Adrenal gland (tissue), 5 donors: ENCODE measurements at regions not wholly inside any gene's neighbourhood (a gene's known extent, or its start where the extent isn't known, plus 50 kb on each side); places are given as distances from the start of the nearest gene placed in this dataset.

ENCODE experiments used
- POLR2A ChIP-seq, 2 donors: fragments of 450-650 bp; IDR thresholded peaks; one replicate each; pipeline ENCODE4 v1.6.1; 2017; ENCODE audit warnings: antibody characterized with exemption in 2 of 2, mild to moderate bottlenecking in 2 of 2, moderate library complexity in 1 of 2
- TF ChIP-seq, protein P1 (sequence below), 6 experiments: fragments of 450-650 bp in 4 of 6; fragments of 200-600 bp in 2 of 6; sonication (generic) in 1 of 6; IDR thresholded peaks; 1 replicate in 5 of 6; 2 replicates in 1 of 6; pipeline versions ENCODE4 v1.5.1 to v1.8.0; 2016 to 2021; ENCODE audit warnings: antibody characterized with exemption in 6 of 6, mild to moderate bottlenecking in 2 of 6, moderate library complexity in 1 of 6
- donor health status: DM: no; HTN: no; CAD: no.

DNA sequence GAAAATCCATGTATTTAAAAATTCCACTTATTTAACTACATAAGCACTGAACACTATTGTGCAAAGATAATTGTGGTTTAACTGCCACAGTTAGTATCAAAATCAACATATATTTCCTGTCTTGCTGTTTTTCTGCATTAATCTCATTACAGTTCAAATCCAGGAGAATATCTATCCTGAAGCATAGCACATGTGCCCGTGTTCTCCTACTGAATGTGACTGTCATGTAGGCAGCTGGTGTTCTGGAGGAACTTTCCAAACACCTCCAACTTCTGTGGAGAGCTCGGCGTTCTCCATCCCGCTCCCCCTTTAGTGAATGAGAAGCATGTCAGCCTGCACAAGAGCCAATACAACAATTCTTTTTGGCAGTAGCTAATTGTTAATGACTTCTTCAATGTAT is 76.4 kb upstream of the IKZF1 start:
- TF ChIP-seq, protein P1, sequence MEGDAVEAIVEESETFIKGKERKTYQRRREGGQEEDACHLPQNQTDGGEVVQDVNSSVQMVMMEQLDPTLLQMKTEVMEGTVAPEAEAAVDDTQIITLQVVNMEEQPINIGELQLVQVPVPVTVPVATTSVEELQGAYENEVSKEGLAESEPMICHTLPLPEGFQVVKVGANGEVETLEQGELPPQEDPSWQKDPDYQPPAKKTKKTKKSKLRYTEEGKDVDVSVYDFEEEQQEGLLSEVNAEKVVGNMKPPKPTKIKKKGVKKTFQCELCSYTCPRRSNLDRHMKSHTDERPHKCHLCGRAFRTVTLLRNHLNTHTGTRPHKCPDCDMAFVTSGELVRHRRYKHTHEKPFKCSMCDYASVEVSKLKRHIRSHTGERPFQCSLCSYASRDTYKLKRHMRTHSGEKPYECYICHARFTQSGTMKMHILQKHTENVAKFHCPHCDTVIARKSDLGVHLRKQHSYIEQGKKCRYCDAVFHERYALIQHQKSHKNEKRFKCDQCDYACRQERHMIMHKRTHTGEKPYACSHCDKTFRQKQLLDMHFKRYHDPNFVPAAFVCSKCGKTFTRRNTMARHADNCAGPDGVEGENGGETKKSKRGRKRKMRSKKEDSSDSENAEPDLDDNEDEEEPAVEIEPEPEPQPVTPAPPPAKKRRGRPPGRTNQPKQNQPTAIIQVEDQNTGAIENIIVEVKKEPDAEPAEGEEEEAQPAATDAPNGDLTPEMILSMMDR (IDR thresholded peaks at IDR 0.05): no peak
- TF ChIP-seq POLR2A (IDR thresholded peaks at IDR 0.05): no peak
